Neuronal stem cell (in vitro differentiated cells): ENCODE measurements at regions not wholly inside any gene's neighbourhood (a gene's known extent, or its start where the extent isn't known, plus 50 kb on each side); places are given as distances from the start of the nearest gene placed in this dataset.

Experiments
- DNase-seq: peaks from one replicate; pipeline ENCODE4 v3.0.0-alpha.2; 2013; ENCODE audit warnings: low spot score
- H2AFZ ChIP-seq: one replicate; pipeline ENCODE4 v1.6.1; 2013; ENCODE audit warnings: mild to moderate bottlenecking, low read length, inconsistent platforms
- H2AK5ac ChIP-seq: 2 replicates; pipeline ENCODE4 v1.6.1; 2013; ENCODE audit warnings: low read depth, mild to moderate bottlenecking, inconsistent platforms, low read length, moderate library complexity, mixed read lengths
- H2BK120ac ChIP-seq: 2 replicates; pipeline ENCODE4 v1.6.1; 2013; ENCODE audit warnings: low read depth, mild to moderate bottlenecking, inconsistent platforms, low read length, moderate library complexity, mixed read lengths
- H2BK12ac ChIP-seq: one replicate; pipeline ENCODE4 v1.6.1; 2013; ENCODE audit warnings: low read length, inconsistent platforms
- H2BK15ac ChIP-seq: 2 replicates; pipeline ENCODE4 v1.6.1; 2013; ENCODE audit warnings: mild to moderate bottlenecking, low read length, inconsistent platforms, mixed read lengths
- H2BK5ac ChIP-seq: one replicate; pipeline ENCODE4 v1.6.1; 2013; ENCODE audit warnings: inconsistent platforms, mild to moderate bottlenecking, low read length, moderate library complexity
- H3K14ac ChIP-seq: one replicate; pipeline ENCODE4 v1.6.1; 2013; ENCODE audit warnings: low read length, inconsistent platforms
- H3K18ac ChIP-seq: 2 replicates; pipeline ENCODE4 v1.6.1; 2013; ENCODE audit warnings: low read length, inconsistent platforms
- H3K23ac ChIP-seq: 2 replicates; pipeline ENCODE4 v1.6.1; 2013; ENCODE audit warnings: low read depth, mild to moderate bottlenecking, mixed read lengths, low read length, inconsistent platforms; ENCODE audit not compliant: poor library complexity
- H3K27ac ChIP-seq: replicated peaks from 3 replicates; pipeline ENCODE4 v1.5.1; 2013; ENCODE audit warnings: low read length, inconsistent platforms
- H3K27me3 ChIP-seq, 3 experiments: 2 replicates each; pipeline ENCODE4 v1.6.1; 2013; ENCODE audit warnings: low read length in 3 of 3, mild to moderate bottlenecking in 2 of 3, inconsistent platforms in 1 of 3, low read depth in 1 of 3, mixed read lengths in 1 of 3, moderate library complexity in 1 of 3; ENCODE audit not compliant: control insufficient read depth in 3 of 3, insufficient read depth in 3 of 3
- H3K36me3 ChIP-seq, 2 donors: replicated peaks in 1 of 2; 2 replicates each; pipeline ENCODE4 v1.6.1; 2013; ENCODE audit warnings: low read length in 2 of 2; ENCODE audit not compliant: control insufficient read depth in 2 of 2, insufficient read depth in 2 of 2
- H3K4ac ChIP-seq: 2 replicates; pipeline ENCODE4 v1.6.1; 2013; ENCODE audit warnings: inconsistent platforms, mild to moderate bottlenecking, low read length, moderate library complexity
- H3K4me1 ChIP-seq, 2 donors: 1 replicate in 1 of 2; 2 replicates in 1 of 2; pipeline ENCODE4 v1.6.1; 2013; ENCODE audit warnings: low read length in 2 of 2, low read depth in 1 of 2; ENCODE audit not compliant: control insufficient read depth in 2 of 2, insufficient read depth in 1 of 2
- H3K4me2 ChIP-seq: one replicate; pipeline ENCODE4 v1.6.1; 2013; ENCODE audit warnings: mild to moderate bottlenecking, low read length, inconsistent platforms; ENCODE audit not compliant: insufficient read depth, poor library complexity, severe bottlenecking
- H3K4me3 ChIP-seq, 2 donors: 2 replicates each; pipeline ENCODE4 v1.5.1; 2013; ENCODE audit warnings: low read length in 2 of 2, mild to moderate bottlenecking in 2 of 2, inconsistent platforms in 1 of 2, moderate library complexity in 1 of 2
- H3K79me1 ChIP-seq: one replicate; pipeline ENCODE4 v1.6.1; 2013; ENCODE audit warnings: low read depth, mild to moderate bottlenecking, inconsistent platforms, low read length, moderate library complexity
- H3K9ac ChIP-seq: one replicate; pipeline ENCODE4 v1.6.1; 2013; ENCODE audit warnings: mild to moderate bottlenecking, low read depth, low read length, inconsistent platforms; ENCODE audit not compliant: poor library complexity
- H3K9me3 ChIP-seq, 2 donors: replicated peaks in 1 of 2; 2 replicates each; pipeline versions ENCODE3 to v1.6.1; 2013; ENCODE audit warnings: low read length in 2 of 2, mild to moderate bottlenecking in 2 of 2, inconsistent platforms in 1 of 2, low read depth in 1 of 2, mixed read lengths in 1 of 2, moderate library complexity in 1 of 2; ENCODE audit not compliant: control insufficient read depth in 2 of 2, insufficient read depth in 1 of 2
- H4K8ac ChIP-seq: one replicate; pipeline ENCODE4 v1.6.1; 2013; ENCODE audit warnings: low read depth, mild to moderate bottlenecking, inconsistent platforms, low read length, moderate library complexity
- H4K91ac ChIP-seq: one replicate; pipeline ENCODE4 v1.6.1; 2013; ENCODE audit warnings: low read length, low read depth, mild to moderate bottlenecking, inconsistent platforms; ENCODE audit not compliant: poor library complexity
- WGBS, 2 donors: extraction: QIAGEN DNeasy Blood & Tissue Kit; methylation state at CpG; one replicate each; pipeline ENCODE4 v1.1.7; 2013; ENCODE audit warnings: missing lambda C conversion rate in 2 of 2, mixed read lengths in 1 of 2; ENCODE audit not compliant: insufficient read length in 2 of 2, insufficient replicate concordance in 1 of 2; ENCODE audit errors: extremely low coverage in 2 of 2; 5-methylcytosine and 5-hydroxymethylcytosine counted together

DNA sequence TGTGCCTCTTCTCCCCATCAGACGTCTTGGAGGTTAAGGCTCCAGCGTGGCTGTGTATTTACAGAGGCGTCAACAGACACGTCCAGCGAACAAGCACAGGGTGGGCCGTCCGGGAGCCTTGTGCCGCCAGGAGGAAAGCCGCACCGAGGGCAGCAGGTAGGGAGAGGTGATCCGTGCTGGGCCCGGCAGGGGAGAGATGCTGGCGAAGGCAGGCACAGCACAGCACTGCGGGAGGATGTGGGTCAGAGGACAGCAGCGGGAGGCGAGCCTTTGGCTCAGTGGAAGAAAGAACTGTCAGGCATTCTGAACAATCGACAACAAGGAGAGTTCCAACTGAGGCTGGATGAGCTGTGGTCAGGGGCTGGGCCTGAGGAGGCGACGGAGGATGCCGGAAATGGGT is 144.1 kb upstream of the TNR start:
- H2BK15ac ChIP-seq = peak overlapping the region; percentile 2
- peaks cover 0 to 7% of the 10 kb centered on the region in 2 donors for H3K4me1 ChIP-seq
- H3K79me1 ChIP-seq = no peaks in the 10 kb centered on the region
- H3K14ac ChIP-seq = no peak overlapping the region
- no peak overlapping the region for H2AK5ac ChIP-seq
- H4K91ac ChIP-seq = no peak overlapping the region
- H2BK12ac ChIP-seq = no peak overlapping the region
- no peak overlapping the region for H2BK5ac ChIP-seq
- DNase-seq = no peak
- peak overlapping the region; percentile 38 for H3K18ac ChIP-seq
- no peak overlapping the region for H3K9ac ChIP-seq
- H3K4ac ChIP-seq = no peak overlapping the region
- no peak overlapping the region for H3K27ac ChIP-seq
- H3K36me3 ChIP-seq = no peaks in the 10 kb centered on the region
- H3K4me3 ChIP-seq = no peak overlapping the region
- peak overlapping the region; percentile 51 for H3K4me2 ChIP-seq
- H3K23ac ChIP-seq = no peak overlapping the region
- no peak overlapping the region for H2BK120ac ChIP-seq
- H2AFZ ChIP-seq = peak overlapping the region; percentile 86
- peaks cover 0 to 10% (median 0%) of the 10 kb centered on the region in 3 experiments for H3K27me3 ChIP-seq
- H3K9me3 ChIP-seq = no peaks in the 10 kb centered on the region
- no CpG with 5 or more reads among the region's 20 CpGs for WGBS, 2 donors
- H4K8ac ChIP-seq = no peak overlapping the region

DNA sequence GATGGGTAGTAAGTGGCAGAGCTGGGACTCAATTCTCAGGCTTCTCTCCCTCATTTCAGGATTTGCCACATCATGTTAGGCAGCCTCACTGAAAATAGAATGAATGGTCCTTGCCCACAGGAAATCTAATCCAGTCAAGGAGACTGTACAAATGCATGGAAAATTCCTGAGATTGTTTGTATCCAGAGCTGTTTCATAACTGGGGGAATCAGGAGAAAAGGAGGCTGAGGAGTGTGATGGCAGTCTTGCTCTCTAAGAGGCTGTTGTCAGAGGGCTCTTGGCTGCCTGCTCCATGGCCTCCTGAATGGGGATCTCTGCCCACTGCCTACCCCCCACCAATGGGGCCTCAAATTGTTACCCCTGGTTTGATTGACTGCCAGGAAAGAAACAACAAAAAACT is 141.9 kb upstream of the TNR start:
- Histone ChIP-seq H3K23ac (no peak overlapping the region), H3K4ac (no peak overlapping the region), H3K27me3 (peaks cover 0 to 10% (median 0%) of the 10 kb centered on the region in 3 experiments), H3K4me3 (no peak overlapping the region), H2BK120ac (no peak overlapping the region), H3K79me1 (no peaks in the 10 kb centered on the region), H3K18ac (no peak overlapping the region), H4K91ac (no peak overlapping the region), H3K27ac (no peak overlapping the region), H2BK12ac (no peak overlapping the region), H3K36me3 (no peaks in the 10 kb centered on the region), H3K4me2 (no peak overlapping the region), H4K8ac (no peak overlapping the region), H2BK15ac (no peak overlapping the region), H2BK5ac (no peak overlapping the region), H2AFZ (no peak overlapping the region), H3K14ac (no peak overlapping the region), H3K9me3 (no peaks in the 10 kb centered on the region), H3K4me1 (peaks cover 0 to 7% of the 10 kb centered on the region in 2 donors), H2AK5ac (no peak overlapping the region), H3K9ac (no peak overlapping the region)
- DNase-seq = no peak

DNA sequence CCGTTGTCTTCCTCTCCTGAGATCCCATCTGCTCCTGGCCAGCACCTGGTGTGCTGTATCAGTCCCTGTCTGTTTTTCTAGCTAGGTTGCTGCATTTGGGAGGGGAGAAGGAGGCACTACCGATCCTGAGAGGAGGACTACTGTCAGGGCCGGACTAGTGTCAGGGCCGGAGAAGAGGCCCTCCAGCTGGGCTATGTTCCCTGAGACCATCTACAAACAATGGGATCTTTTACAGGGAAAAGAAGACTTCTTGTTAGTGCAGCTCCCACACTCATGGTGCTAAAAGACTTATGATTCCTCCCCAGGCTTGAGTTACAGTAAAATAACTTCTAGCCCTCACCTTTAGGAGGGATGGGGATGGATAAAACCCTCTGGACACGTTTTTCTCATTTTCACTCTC is 141.0 kb upstream of the TNR start:
- Histone ChIP-seq H3K4me3 (no peak overlapping the region), H3K27me3 (peaks cover 0 to 8% (median 0%) of the 10 kb centered on the region in 3 experiments), H4K91ac (no peak overlapping the region), H2AFZ (no peak overlapping the region), H2BK15ac (no peak overlapping the region), H3K23ac (no peak overlapping the region), H3K9me3 (no peaks in the 10 kb centered on the region), H2AK5ac (no peak overlapping the region), H3K4ac (no peak overlapping the region), H2BK12ac (no peak overlapping the region), H2BK5ac (no peak overlapping the region), H3K4me1 (peaks cover 0 to 7% of the 10 kb centered on the region in 2 donors), H2BK120ac (no peak overlapping the region), H4K8ac (no peak overlapping the region), H3K18ac (peak overlapping the region; percentile 29), H3K36me3 (no peaks in the 10 kb centered on the region), H3K27ac (no peak overlapping the region), H3K14ac (no peak overlapping the region), H3K4me2 (no peak overlapping the region), H3K79me1 (no peaks in the 10 kb centered on the region), H3K9ac (no peak overlapping the region)
- no peak for DNase-seq
- no CpG with 5 or more reads among the region's 5 CpGs for WGBS, 2 donors

DNA sequence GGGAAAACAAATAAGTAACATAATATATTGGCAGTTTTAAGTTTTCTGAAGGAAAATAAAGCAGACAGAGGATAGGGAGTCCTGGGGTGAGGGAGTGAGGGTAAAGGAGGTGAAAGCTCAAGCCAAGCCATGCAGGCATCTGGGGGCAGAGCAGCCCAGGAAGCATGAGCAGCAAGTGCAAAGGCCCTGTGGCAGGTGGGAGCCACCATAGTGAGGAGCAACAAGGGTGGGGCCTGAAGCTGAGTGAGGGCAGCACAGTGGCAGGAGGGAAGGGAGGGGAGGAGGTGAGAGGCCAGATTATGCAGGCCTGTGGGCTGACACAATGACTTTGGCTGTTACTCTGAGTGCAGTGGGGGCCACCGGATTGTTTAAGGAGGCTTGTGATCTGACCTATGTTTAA is 138.8 kb upstream of the TNR start:
- Histone ChIP-seq H3K27ac (no peak overlapping the region), H3K18ac (no peak overlapping the region), H3K9ac (no peak overlapping the region), H3K4me3 (no peak overlapping the region), H4K8ac (no peak overlapping the region), H3K4me1 (no peaks in the 10 kb centered on the region), H3K14ac (peak overlapping the region; percentile 72), H2BK12ac (no peak overlapping the region), H3K27me3 (peaks cover 0 to 2% (median 0%) of the 10 kb centered on the region in 3 experiments), H2BK5ac (no peak overlapping the region), H3K4ac (no peak overlapping the region), H3K36me3 (no peaks in the 10 kb centered on the region), H2AK5ac (no peak overlapping the region), H3K79me1 (no peaks in the 10 kb centered on the region), H2AFZ (no peak overlapping the region), H2BK120ac (no peak overlapping the region), H2BK15ac (no peak overlapping the region), H3K9me3 (no peaks in the 10 kb centered on the region), H3K23ac (no peak overlapping the region), H4K91ac (no peak overlapping the region), H3K4me2 (no peak overlapping the region)
- no peak for DNase-seq
- no CpG with 5 or more reads among the region's 1 CpG for WGBS, 2 donors
